ENCODE measurements at regions not wholly inside any gene's neighbourhood (a gene's known extent, or its start where the extent isn't known, plus 50 kb on each side); places are given as distances from the start of the nearest gene placed in this dataset.
"Not testable (repeated sequence)": the region's sequence is repeated elsewhere in the genome, so short reads cannot be mapped to it uniquely, and the experiment has no call there.

- no peak overlapping the region for H3K27ac ChIP-seq
- 60 to 78% (median 74%) methylated on average over 2 of the region's 2 CpGs for WGBS, 3 donors
- no peak for DNase-seq
- H3K9me3 ChIP-seq = no peaks in the 10 kb centered on the region
- intact Hi-C loops (cut with DNase I) = loop anchor here in 1 of 2 donors (10.0 kb wide), 1 partner anchor 892 kb away; no protein-coding TSS in a partner anchor
- H3K27me3 ChIP-seq (ENCODE audit: insufficient read depth in 3 of 3, low read length in 2 of 3) = no peaks in the 10 kb centered on the region
- H3K4me1 ChIP-seq = no peaks in the 10 kb centered on the region
- H3K4me3 ChIP-seq = no peak overlapping the region
- peak in 1 of 4 donors; percentile 40 for ATAC-seq
- H3K36me3 ChIP-seq (ENCODE audit: insufficient read depth in 1 of 2, low read depth in 1 of 2) = no peaks in the 10 kb centered on the region
- TF ChIP-seq, protein P1, sequence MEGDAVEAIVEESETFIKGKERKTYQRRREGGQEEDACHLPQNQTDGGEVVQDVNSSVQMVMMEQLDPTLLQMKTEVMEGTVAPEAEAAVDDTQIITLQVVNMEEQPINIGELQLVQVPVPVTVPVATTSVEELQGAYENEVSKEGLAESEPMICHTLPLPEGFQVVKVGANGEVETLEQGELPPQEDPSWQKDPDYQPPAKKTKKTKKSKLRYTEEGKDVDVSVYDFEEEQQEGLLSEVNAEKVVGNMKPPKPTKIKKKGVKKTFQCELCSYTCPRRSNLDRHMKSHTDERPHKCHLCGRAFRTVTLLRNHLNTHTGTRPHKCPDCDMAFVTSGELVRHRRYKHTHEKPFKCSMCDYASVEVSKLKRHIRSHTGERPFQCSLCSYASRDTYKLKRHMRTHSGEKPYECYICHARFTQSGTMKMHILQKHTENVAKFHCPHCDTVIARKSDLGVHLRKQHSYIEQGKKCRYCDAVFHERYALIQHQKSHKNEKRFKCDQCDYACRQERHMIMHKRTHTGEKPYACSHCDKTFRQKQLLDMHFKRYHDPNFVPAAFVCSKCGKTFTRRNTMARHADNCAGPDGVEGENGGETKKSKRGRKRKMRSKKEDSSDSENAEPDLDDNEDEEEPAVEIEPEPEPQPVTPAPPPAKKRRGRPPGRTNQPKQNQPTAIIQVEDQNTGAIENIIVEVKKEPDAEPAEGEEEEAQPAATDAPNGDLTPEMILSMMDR (IDR thresholded peaks at IDR 0.05) = no peak
Observed at GRCh38 chr3:177493091-177493490, 295.8 kb upstream of the TBL1XR1 start.

- 67 to 77% (median 70%) methylated on average over 3 of the region's 3 CpGs for WGBS, 3 donors
- Histone ChIP-seq H3K27me3 (ENCODE audit: insufficient read depth in 3 of 3, low read length in 2 of 3) (no peaks in the 10 kb centered on the region), H3K4me1 (no peaks in the 10 kb centered on the region), H3K4me3 (no peak overlapping the region), H3K36me3 (ENCODE audit: insufficient read depth in 1 of 2, low read depth in 1 of 2) (no peaks in the 10 kb centered on the region), H3K27ac (no peak overlapping the region), H3K9me3 (no peaks in the 10 kb centered on the region)
- TF ChIP-seq, protein P1 (IDR thresholded peaks at IDR 0.05) = no peak
- no peak for DNase-seq
- no peak for ATAC-seq
- intact Hi-C loops (cut with DNase I) = loop anchor here in 1 of 2 donors (10.0 kb wide), 1 partner anchor 891 kb away; no protein-coding TSS in a partner anchor
Observed at GRCh38 chr3:177494216-177494615, 296.9 kb upstream of the TBL1XR1 start.

DNA sequence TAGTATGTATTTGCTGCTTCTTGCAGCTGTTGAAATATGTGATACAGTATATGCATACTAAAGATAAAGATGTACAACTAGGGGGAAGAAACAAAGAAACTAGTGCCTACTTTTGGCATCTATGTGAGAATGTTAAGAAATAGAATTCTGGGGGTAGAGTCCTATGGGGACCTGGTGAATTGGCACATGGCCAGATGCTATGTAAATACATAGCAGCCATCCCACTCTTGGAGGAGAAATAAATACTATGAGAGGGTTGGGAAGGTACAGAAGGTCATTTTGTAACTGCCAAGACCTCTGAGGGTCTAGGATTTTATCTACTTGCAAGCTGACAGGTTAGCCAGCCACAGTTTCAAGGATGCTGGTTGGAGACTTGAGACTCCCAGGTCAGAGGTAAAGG is 298.3 kb upstream of the TBL1XR1 start:
- TF ChIP-seq, protein P1 (IDR thresholded peaks at IDR 0.05) = no peak
- no peak overlapping the region for H3K27ac ChIP-seq
- H3K4me1 ChIP-seq = no peaks in the 10 kb centered on the region
- intact Hi-C loops (cut with DNase I) = loop anchor here in 1 of 2 donors (10.0 kb wide), 1 partner anchor 889 kb away; no protein-coding TSS in a partner anchor
- no peaks in the 10 kb centered on the region for H3K36me3 ChIP-seq (ENCODE audit: insufficient read depth in 1 of 2, low read depth in 1 of 2)
- DNase-seq (no peak), ATAC-seq (no peak)
- H3K4me3 ChIP-seq = no peak overlapping the region
- no peaks in the 10 kb centered on the region for H3K9me3 ChIP-seq
- no peaks in the 10 kb centered on the region for H3K27me3 ChIP-seq (ENCODE audit: insufficient read depth in 3 of 3, low read length in 2 of 3)

- TF ChIP-seq, protein P1 (IDR thresholded peaks at IDR 0.05) = no peak
- ATAC-seq = peak in 1 of 4 donors; percentile 32
- no peaks in the 10 kb centered on the region for H3K27me3 ChIP-seq (ENCODE audit: insufficient read depth in 3 of 3, low read length in 2 of 3)
- no peak for DNase-seq
- H3K27ac ChIP-seq = no peak overlapping the region
- WGBS, 3 donors = 66 to 71% (median 69%) methylated on average over 5 of the region's 5 CpGs
- H3K4me3 ChIP-seq = no peak overlapping the region
- no peaks in the 10 kb centered on the region for H3K9me3 ChIP-seq
- no peaks in the 10 kb centered on the region for H3K4me1 ChIP-seq
- no peaks in the 10 kb centered on the region for H3K36me3 ChIP-seq (ENCODE audit: insufficient read depth in 1 of 2, low read depth in 1 of 2)
- intact Hi-C loops (cut with DNase I) = loop anchor here in 1 of 2 donors (10.0 kb wide), 1 partner anchor 887 kb away; no protein-coding TSS in a partner anchor
Observed at GRCh38 chr3:177498037-177498857, 301.0 kb upstream of the TBL1XR1 start.

DNA sequence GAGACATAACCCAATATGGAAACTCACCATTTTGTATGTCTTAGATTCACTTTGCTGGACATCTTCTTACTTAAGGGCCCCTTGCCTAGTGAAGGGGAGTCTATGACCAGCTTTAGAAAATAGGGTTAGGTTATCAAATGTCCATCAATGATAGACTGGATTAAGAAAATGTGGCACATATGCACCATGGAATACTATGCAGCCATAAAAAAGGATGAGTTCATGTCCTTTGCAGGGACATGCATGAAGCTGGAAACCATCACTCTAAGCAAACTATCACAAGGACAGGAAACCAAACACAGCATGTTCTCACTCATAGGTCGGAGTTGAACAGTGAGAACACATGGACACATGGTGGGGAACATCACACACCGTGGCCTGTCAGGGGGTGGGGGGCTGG is 301.8 kb upstream of the TBL1XR1 start:
- WGBS, 3 donors = 95 to 100% (median 98%) methylated on average over 2 of the region's 2 CpGs
- not testable (repeated sequence) for H3K36me3 ChIP-seq (ENCODE audit: insufficient read depth in 1 of 2, low read depth in 1 of 2); H3K27ac ChIP-seq; H3K4me3 ChIP-seq; H3K27me3 ChIP-seq (ENCODE audit: insufficient read depth in 3 of 3, low read length in 2 of 3); H3K4me1 ChIP-seq; H3K9me3 ChIP-seq; ATAC-seq; DNase-seq
- intact Hi-C loops (cut with DNase I) = loop anchor here in 1 of 2 donors (10.0 kb wide), 1 partner anchor 886 kb away; no protein-coding TSS in a partner anchor
